ENCODE measurements at regions not wholly inside any gene's neighbourhood (a gene's known extent, or its start where the extent isn't known, plus 50 kb on each side); places are given as distances from the start of the nearest gene placed in this dataset.

DNA sequence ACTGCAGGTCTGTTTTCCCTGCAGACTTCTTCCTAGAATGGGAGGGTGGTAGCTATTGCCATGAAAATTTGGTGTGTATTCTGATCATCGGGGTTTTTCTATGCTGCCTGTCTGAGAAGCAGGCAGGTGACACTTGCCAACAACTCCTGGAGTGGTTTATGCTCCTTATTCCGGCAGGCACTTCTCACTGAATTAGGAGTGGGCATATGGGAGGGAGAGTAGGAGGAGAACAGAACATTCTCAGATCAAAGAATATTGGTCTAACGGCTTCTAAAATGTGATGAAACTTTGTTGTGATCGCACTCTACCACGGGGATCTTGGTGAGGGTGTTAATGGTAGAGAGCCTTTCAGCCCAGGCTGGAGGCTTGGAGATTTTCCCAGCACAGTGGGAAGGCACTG lies 480.8 kb downstream of the PLCL1 start:
- no peaks in the 10 kb centered on the region for H3K9me3 ChIP-seq (replicated peaks; ENCODE audit: control insufficient read depth, insufficient read depth, low read depth, low read length)
- intact Hi-C loops (cut with micrococcal nuclease) (no loop called here), in situ Hi-C loops (cut with MboI) (no loop called here)
- H3K79me2 ChIP-seq (ENCODE audit: control insufficient read depth, insufficient read depth, low read length), result no peaks in the 10 kb centered on the region
- H3K27me3 ChIP-seq (ENCODE audit: control insufficient read depth in 2 of 2, insufficient read depth in 2 of 2, low read length in 2 of 2), result peaks cover 0 to 11% of the 10 kb centered on the region in 2 experiments; a peak in 4 of 5 replicates
- no peak overlapping the region for H3K4me3 ChIP-seq
- no peaks in the 10 kb centered on the region for H3K4me1 ChIP-seq (replicated peaks in 1 of 2; ENCODE audit: control insufficient read depth in 2 of 2, insufficient read depth in 2 of 2, low read length in 2 of 2)
- no peak overlapping the region for H3K4me2 ChIP-seq (ENCODE audit: insufficient read depth, low read length)
- H3K9ac ChIP-seq (ENCODE audit: insufficient read depth in 1 of 2, low read depth in 2 of 2, low read length in 2 of 2), result no peak overlapping the region
- ChIA-PET POLR2A (no interaction called here), CTCF (ENCODE audit: low intra/inter-chr PET ratio) (no interaction called here)
- 0% methylated on average over 5 of the region's 5 CpGs for WGBS (ENCODE audit: insufficient coverage, low coverage, missing lambda C conversion rate)
- ATAC-seq (no peak), FAIRE-seq (no peak), DNase-seq (ENCODE audit: extremely low read depth in 1 of 4, low spot score in 3 of 4) (no peak)
- no peak overlapping the region for H3K27ac ChIP-seq (ENCODE audit: extremely low read depth, low read depth, low read length)
- H3K36me3 ChIP-seq (ENCODE audit: control insufficient read depth, insufficient read depth, low read length), result no peaks in the 10 kb centered on the region
- TF ChIP-seq, protein P1, sequence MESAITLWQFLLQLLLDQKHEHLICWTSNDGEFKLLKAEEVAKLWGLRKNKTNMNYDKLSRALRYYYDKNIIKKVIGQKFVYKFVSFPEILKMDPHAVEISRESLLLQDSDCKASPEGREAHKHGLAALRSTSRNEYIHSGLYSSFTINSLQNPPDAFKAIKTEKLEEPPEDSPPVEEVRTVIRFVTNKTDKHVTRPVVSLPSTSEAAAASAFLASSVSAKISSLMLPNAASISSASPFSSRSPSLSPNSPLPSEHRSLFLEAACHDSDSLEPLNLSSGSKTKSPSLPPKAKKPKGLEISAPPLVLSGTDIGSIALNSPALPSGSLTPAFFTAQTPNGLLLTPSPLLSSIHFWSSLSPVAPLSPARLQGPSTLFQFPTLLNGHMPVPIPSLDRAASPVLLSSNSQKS (CRISPR knock-in tag; IDR thresholded peaks at IDR 0.05), result no peak
- TF ChIP-seq RCOR1 (IDR thresholded peaks at IDR 0.05; ENCODE audit: borderline replicate concordance in 1 of 2, low read depth in 2 of 2, low read length in 2 of 2), result no peak
- no peak for TF ChIP-seq LARP7 (IDR thresholded peaks at IDR 0.05)
- no peak for TF ChIP-seq MXI1 (IDR thresholded peaks at IDR 0.05; ENCODE audit: low read depth, low read length)
- TF ChIP-seq TCF7L2 (IDR thresholded peaks at IDR 0.05; ENCODE audit: low read depth, low read length), result no peak
- TF ChIP-seq ZNF354B (CRISPR knock-in tag; IDR thresholded peaks at IDR 0.05), result no peak
- TF ChIP-seq BCOR (IDR thresholded peaks at IDR 0.05), result no peak
- TF ChIP-seq, protein P2, sequence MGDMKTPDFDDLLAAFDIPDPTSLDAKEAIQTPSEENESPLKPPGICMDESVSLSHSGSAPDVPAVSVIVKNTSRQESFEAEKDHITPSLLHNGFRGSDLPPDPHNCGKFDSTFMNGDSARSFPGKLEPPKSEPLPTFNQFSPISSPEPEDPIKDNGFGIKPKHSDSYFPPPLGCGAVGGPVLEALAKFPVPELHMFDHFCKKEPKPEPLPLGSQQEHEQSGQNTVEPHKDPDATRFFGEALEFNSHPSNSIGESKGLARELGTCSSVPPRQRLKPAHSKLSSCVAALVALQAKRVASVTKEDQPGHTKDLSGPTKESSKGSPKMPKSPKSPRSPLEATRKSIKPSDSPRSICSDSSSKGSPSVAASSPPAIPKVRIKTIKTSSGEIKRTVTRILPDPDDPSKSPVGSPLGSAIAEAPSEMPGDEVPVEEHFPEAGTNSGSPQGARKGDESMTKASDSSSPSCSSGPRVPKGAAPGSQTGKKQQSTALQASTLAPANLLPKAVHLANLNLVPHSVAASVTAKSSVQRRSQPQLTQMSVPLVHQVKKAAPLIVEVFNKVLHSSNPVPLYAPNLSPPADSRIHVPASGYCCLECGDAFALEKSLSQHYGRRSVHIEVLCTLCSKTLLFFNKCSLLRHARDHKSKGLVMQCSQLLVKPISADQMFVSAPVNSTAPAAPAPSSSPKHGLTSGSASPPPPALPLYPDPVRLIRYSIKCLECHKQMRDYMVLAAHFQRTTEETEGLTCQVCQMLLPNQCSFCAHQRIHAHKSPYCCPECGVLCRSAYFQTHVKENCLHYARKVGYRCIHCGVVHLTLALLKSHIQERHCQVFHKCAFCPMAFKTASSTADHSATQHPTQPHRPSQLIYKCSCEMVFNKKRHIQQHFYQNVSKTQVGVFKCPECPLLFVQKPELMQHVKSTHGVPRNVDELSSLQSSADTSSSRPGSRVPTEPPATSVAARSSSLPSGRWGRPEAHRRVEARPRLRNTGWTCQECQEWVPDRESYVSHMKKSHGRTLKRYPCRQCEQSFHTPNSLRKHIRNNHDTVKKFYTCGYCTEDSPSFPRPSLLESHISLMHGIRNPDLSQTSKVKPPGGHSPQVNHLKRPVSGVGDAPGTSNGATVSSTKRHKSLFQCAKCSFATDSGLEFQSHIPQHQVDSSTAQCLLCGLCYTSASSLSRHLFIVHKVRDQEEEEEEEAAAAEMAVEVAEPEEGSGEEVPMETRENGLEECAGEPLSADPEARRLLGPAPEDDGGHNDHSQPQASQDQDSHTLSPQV (IDR thresholded peaks at IDR 0.05), result no peak
- TF ChIP-seq HES1 (IDR thresholded peaks at IDR 0.05; ENCODE audit: low read depth), result no peak
- no peak for TF ChIP-seq STAG1 (CRISPR knock-in tag; IDR thresholded peaks at IDR 0.05; ENCODE audit: borderline replicate concordance)
- TF ChIP-seq SMAD3 (CRISPR knock-in tag; conservative IDR thresholded peaks at IDR 0.05), result no peak
- no peak for TF ChIP-seq BDP1 (IDR thresholded peaks at IDR 0.05; ENCODE audit: insufficient read depth, insufficient read length)
- TF ChIP-seq POLR2AphosphoS5 (IDR thresholded peaks at IDR 0.05; ENCODE audit: control insufficient read depth, insufficient read depth, low read depth, low read length), result no peak
- TF ChIP-seq CBX1 (IDR thresholded peaks at IDR 0.05; ENCODE audit: low read depth), result no peak
- no peak for TF ChIP-seq MTF1 (CRISPR knock-in tag; IDR thresholded peaks at IDR 0.05; ENCODE audit: borderline replicate concordance)
- TF ChIP-seq, protein P3, sequence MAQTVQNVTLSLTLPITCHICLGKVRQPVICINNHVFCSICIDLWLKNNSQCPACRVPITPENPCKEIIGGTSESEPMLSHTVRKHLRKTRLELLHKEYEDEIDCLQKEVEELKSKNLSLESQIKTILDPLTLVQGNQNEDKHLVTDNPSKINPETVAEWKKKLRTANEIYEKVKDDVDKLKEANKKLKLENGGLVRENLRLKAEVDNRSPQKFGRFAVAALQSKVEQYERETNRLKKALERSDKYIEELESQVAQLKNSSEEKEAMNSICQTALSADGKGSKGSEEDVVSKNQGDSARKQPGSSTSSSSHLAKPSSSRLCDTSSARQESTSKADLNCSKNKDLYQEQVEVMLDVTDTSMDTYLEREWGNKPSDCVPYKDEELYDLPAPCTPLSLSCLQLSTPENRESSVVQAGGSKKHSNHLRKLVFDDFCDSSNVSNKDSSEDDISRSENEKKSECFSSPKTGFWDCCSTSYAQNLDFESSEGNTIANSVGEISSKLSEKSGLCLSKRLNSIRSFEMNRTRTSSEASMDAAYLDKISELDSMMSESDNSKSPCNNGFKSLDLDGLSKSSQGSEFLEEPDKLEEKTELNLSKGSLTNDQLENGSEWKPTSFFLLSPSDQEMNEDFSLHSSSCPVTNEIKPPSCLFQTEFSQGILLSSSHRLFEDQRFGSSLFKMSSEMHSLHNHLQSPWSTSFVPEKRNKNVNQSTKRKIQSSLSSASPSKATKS (CRISPR knock-in tag; IDR thresholded peaks at IDR 0.05), result no peak
- H3K9me1 ChIP-seq (ENCODE audit: control insufficient read depth, insufficient read depth, low read length), result no peaks in the 10 kb centered on the region
- H2AFZ ChIP-seq (ENCODE audit: low read depth, low read length), result no peak overlapping the region
- no peaks in the 10 kb centered on the region for H4K20me1 ChIP-seq (replicated peaks; ENCODE audit: control insufficient read depth, insufficient read depth, low read length)
- BruUV-seq (replicated peaks), result no TSS peak
